ENCODE measurements at regions not wholly inside any gene's neighbourhood (a gene's known extent, or its start where the extent isn't known, plus 50 kb on each side); places are given as distances from the start of the nearest gene placed in this dataset.

DNA sequence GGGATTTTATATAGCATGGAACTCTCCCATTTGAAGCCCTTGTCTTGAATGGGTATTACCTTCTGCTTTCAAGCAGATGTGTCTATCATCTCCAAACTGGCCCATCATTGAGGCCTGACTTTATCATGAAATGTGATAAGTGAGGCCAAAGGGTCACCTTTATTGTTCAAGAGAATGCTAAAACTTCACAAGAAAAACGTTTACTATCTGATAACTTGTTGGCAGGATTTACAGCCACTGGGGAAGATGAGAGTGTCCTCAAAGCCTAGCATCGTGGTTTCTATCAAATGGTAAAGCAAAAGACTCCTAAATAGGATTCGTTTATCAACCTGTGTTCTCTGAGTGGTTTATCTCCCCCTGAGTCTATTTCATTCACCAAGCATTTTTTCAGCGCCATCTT, 62.0 kb upstream of the CLMN start:
- DNase-seq = no peak

DNA sequence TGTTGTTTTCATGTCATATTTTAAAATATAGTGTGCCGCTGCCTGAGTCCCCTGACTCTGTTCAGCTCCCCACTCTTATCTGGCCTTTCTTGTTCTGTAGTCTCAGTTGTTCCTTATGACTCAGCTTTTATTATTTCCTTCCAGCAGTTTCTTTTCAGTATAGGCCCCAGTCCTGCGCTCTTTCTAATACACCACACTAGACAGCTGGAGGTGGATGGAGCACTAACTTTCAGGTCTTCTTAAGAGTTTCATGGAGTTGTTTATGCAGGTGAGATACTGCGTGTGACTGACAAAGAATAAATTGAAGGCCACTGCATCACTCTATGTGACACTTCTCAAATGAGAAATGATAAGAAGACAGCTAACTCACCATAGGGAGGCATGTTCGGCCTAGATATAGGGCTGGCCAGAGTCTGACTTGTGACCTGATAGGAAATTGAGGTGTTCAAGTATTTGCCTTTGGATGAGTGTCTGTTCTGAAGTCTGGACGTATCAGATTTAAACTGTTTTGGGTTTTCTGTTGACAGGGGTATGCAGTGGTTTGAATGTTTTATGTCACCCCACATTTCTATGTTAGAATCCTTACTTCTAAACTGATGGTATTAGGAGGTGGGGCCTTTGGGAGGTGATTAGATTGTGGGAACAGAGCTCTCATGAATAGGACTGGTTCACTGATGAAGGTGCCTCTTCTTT, 60.8 kb upstream of the CLMN start:
- peak; percentile 38 for DNase-seq

DNA sequence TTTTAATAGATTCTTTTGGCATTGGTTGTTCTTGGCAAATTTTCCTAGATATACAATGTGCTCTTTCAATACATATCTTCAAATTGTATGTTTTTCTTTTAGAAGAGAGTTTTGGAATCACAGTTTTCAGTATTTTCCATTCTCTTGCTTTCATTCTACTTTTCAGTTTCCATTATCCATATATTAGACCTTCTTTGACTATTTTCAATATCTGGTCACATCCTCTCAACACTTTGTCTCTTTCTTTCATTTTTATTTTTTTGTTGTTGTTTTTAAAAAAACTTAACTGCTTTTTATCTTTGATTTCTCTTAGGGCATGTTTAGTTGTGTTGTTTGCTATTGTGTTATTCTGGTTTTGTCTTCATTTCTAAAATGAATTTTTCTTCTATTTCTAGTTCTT, 59.9 kb upstream of the CLMN start:
- DNase-seq = no peak

DNA sequence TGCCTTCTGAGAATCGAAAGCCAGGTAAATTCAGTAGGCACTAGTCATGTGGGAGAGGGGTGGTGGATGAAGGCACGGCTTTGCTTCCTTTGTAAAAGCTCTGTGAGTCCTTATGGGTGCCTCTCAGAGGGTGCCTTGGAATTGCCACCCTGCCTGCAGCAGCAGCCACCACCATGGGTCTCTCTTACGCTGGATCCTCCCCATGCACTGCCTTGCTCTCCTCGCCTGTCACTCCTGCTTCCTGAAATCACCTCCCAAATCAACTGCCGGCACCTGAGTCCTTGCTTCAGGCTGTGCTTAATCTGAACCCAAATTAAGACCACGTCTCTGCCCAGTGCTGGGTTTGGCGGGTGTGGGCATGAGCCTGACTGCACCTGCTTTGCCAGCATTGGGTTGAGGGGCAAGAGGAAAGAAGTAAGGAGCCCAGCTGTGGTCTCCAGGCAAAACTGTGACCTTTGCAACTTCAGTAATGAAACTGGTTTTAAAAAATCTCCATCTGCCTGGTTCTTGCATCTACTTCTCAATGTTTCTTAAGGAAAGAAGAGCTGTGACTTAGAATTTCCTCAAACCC, 55.9 kb upstream of the CLMN start:
- DNase-seq = no peak

DNA sequence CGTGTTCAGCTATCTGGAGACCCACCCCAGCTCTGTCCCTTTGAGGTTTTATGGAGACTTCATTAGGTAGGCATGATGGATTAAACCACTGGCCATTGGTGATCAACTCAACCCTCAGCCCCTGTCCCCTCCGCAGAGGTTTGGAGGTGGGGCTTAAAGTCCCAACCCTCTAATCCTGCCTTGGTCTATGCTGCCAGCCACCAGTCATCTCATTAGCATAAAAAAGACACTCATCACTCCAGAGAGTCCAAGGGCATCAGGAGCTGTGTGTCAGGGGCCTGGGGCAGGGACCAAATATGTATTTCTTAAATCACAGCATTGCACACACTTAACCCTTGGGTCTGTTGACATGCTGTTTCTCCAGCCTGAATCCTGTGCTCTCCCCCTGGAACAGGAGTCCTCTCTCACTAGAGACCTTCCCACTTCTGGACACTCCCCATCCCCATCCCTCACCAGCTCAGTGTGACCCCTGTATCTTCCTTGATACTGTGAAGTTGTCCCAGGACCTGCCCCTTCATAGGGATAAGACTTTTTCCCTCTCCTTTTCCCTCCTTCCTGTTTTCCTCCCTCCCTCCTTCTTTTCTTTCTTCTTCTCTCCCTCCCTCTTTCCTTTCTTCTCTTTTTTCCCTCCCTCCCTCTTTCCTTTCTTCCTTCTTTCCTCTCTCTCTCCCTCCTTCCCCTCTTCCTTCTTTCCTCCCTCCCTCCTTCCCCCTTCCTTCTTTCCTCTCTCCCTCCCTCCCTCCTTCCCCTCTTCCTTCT, 54.7 kb upstream of the CLMN start:
- no peak for DNase-seq

DNA sequence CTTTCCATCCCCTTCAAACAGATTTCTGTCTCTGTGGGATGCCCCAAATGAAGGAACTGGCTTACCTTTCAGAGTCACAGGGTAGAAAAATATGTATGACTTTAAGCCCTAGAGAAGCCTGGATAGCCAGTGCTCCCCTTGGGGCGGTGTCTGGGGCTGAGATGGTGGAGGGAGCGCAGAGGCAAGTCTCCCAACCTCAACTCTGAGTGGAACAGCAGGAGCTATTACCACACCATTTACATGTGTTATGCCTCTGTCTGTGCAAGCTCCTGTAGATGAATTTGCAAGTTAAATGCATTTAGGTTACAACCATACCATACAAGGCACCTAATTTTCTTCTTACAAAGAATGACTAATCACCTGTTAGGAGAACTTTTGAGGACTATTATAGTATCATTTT, 50.4 kb upstream of the CLMN start:
- no peak for DNase-seq
